Hematopoietic multipotent progenitor cell treated with erythropoietin and hydrocortisone succinate and interleukin-3 and kit ligand, for 6 days (in vitro differentiated cells): ENCODE measurements at regions not wholly inside any gene's neighbourhood (a gene's known extent, or its start where the extent isn't known, plus 50 kb on each side); places are given as distances from the start of the nearest gene placed in this dataset.
A peak's percentile ranks its signal among the peaks of the same experiment; 100 is the strongest.
"Not testable (repeated sequence)": the region's sequence is repeated elsewhere in the genome, so short reads cannot be mapped to it uniquely, and the experiment has no call there.

ENCODE experiments used
- DNase-seq: peaks from one replicate; pipeline ENCODE4 v3.0.0-alpha.2; 2015

GRCh38 chr5:71822065-71822464 lies 103.0 kb downstream of the CARTPT start:
- DNase-seq: not testable (repeated sequence)

GRCh38 chr5:71825992-71826391 lies 106.9 kb downstream of the CARTPT start:
- DNase-seq: no peak

GRCh38 chr5:71828291-71829040 lies 109.4 kb downstream of the CARTPT start:
- DNase-seq: no peak

GRCh38 chr5:71829206-71829605 lies 110.1 kb downstream of the CARTPT start:
- peak; percentile 8 for DNase-seq

- DNase-seq: no peak
These were observed 111.8 kb downstream of the CARTPT start for GRCh38 chr5:71830681-71831539.

GRCh38 chr5:71832812-71833715 lies 114.0 kb downstream of the CARTPT start:
- no peak for DNase-seq

GRCh38 chr5:71834601-71835000 lies 115.5 kb downstream of the CARTPT start:
- peak; percentile 19 for DNase-seq

GRCh38 chr5:71836084-71836483 lies 117.0 kb downstream of the CARTPT start:
- DNase-seq: peak; percentile 4

- DNase-seq: peak; percentile 4
These were observed 117.6 kb downstream of the CARTPT start for GRCh38 chr5:71836559-71837112.

- DNase-seq: no peak
These were observed 119.2 kb downstream of the CARTPT start for GRCh38 chr5:71838286-71838685.

GRCh38 chr5:71839096-71839884 lies 120.2 kb downstream of the CARTPT start:
- DNase-seq: no peak

GRCh38 chr5:71841107-71841506 lies 122.0 kb downstream of the CARTPT start:
- no peak for DNase-seq

- no peak for DNase-seq
These were observed 124.0 kb downstream of the CARTPT start for GRCh38 chr5:71843111-71843510.

- DNase-seq: no peak
These were observed 125.8 kb downstream of the CARTPT start for GRCh38 chr5:71844862-71845261.

GRCh38 chr5:71859515-71859914 lies 140.4 kb downstream of the CARTPT start:
- DNase-seq: no peak

- no peak for DNase-seq
These were observed 141.0 kb downstream of the CARTPT start for GRCh38 chr5:71860048-71860447.

- no peak for DNase-seq
These were observed 142.6 kb downstream of the CARTPT start for GRCh38 chr5:71861682-71862081.

GRCh38 chr5:71862087-71862486 lies 143.0 kb downstream of the CARTPT start:
- DNase-seq: no peak

- DNase-seq: no peak
These were observed 143.5 kb downstream of the CARTPT start for GRCh38 chr5:71862507-71863060.

- no peak for DNase-seq
These were observed 145.9 kb downstream of the CARTPT start for GRCh38 chr5:71864730-71865601.
